BLaER1 treated with 17β-estradiol and CSF1 and Interleukin-3, amounts not matched to agents 10 nM and 100 nM (cell line): ENCODE measurements at regions not wholly inside any gene's neighbourhood (a gene's known extent, or its start where the extent isn't known, plus 50 kb on each side); places are given as distances from the start of the nearest gene placed in this dataset.
A peak's percentile ranks its signal among the peaks of the same experiment; 100 is the strongest.

ENCODE experiments used
- H3K27ac ChIP-seq, 11 experiments: shearing (Covaris generic); formaldehyde crosslinking; 2 replicates each; pipeline ENCODE4 v1.8.1; 2022
- H3K27me3 ChIP-seq, 11 experiments: shearing (Covaris generic); formaldehyde crosslinking; 2 replicates each; pipeline ENCODE4 v1.8.1; 2022
- H3K36me3 ChIP-seq, 11 experiments: shearing (Covaris generic); formaldehyde crosslinking; 2 replicates each; pipeline ENCODE4 v1.8.1; 2022
- H3K4me1 ChIP-seq, 10 experiments: shearing (Covaris generic); formaldehyde crosslinking; 2 replicates each; pipeline ENCODE4 v1.8.1; 2022
- H3K4me2 ChIP-seq, 11 experiments: shearing (Covaris generic); formaldehyde crosslinking; 2 replicates each; pipeline ENCODE4 v1.8.1; 2022
- H3K4me3 ChIP-seq, 10 experiments: shearing (Covaris generic); formaldehyde crosslinking; 2 replicates each; pipeline ENCODE4 v1.8.1; 2022
- H3K9ac ChIP-seq, 11 experiments: shearing (Covaris generic); formaldehyde crosslinking; 2 replicates each; pipeline ENCODE4 v1.8.1; 2022
- H3K9me3 ChIP-seq, 11 experiments: shearing (Covaris generic); formaldehyde crosslinking; replicated peaks in 1 of 11; 2 replicates each; pipeline ENCODE4 v1.8.1; 2022
- H4K20me1 ChIP-seq, 11 experiments: shearing (Covaris generic); formaldehyde crosslinking; 2 replicates each; pipeline ENCODE4 v1.8.1; 2022
- Cebpa-rat ChIP-seq, 11 experiments: shearing (Covaris generic); IDR thresholded peaks; 2 replicates each; pipeline ENCODE4 v1.8.1; 2022

DNA sequence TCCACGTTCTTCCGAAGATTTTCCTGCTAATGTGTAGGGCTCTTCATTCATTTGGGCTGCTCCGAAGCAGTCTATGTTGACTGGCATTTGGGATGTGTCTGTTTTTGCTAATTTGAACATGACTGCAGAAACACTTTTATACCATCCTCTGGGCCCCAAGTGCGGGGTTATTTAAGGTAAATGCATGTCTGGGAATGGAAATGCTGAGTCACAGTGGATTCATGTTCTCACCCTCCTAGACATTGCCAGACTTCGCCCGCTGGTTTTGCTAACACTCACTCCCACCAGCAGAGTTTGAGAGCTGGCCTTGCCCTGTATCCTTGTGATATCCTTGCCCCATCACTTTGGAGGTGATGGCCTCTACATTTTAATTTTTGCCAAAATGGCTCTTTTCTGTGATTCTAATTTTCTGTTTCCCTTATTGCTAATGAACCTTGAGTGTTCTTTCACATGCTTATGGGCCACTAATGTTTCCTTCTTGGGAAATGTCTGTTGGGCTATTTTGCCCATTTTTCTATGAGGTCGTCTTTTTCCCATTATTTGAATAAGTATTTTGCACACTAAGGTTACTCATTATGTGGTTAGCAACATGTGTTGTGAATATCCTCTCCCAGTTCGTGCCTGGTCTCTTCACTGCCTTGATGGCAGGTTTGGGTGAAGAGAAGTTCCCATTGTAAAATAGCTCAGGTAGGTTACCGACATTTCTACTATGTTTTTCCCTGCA lies 204.1 kb downstream of the GLI2 start:
- H3K9ac ChIP-seq = no peak overlapping the region
- H3K4me3 ChIP-seq = no peak overlapping the region
- peaks cover 0 to 27% (median 17%) of the 10 kb centered on the region in 10 experiments; a peak in 12 of 20 replicates for H3K4me1 ChIP-seq
- no peaks in the 10 kb centered on the region for H3K27me3 ChIP-seq
- H3K36me3 ChIP-seq = no peaks in the 10 kb centered on the region
- no peak for TF ChIP-seq Cebpa-rat (IDR thresholded peaks at IDR 0.05)
- H3K9me3 ChIP-seq = no peaks in the 10 kb centered on the region
- H3K4me2 ChIP-seq = peak overlapping the region in 4 of 11 experiments; percentile 7 to 18 (median 12); a peak in 3 of 22 replicates
- no peaks in the 10 kb centered on the region for H4K20me1 ChIP-seq
- H3K27ac ChIP-seq = no peak overlapping the region

DNA sequence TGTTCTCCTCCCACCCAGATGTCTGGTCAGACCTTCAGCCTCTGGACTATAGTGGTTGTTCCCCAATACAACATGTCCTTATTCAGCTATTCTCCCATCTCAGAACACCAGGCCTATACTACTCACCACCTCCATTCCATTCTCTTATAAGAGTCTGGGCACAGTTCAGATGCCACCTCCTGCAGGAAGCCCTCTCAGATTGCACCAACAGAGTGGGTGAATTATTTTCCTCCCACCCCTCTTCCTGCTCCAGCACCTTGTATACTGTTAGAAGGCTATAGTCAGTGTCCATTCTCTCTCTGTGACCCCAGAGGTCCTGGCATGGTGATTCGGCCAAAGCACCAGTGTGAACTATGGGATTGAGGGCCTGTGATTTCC lies 204.6 kb downstream of the GLI2 start:
- no peak overlapping the region for H3K27ac ChIP-seq
- TF ChIP-seq Cebpa-rat (IDR thresholded peaks at IDR 0.05) = no peak
- H3K4me3 ChIP-seq = no peak overlapping the region
- peaks cover 0 to 27% (median 17%) of the 10 kb centered on the region in 10 experiments; a peak in 12 of 20 replicates for H3K4me1 ChIP-seq
- no peak overlapping the region for H3K9ac ChIP-seq
- no peaks in the 10 kb centered on the region for H3K27me3 ChIP-seq
- H3K36me3 ChIP-seq = no peaks in the 10 kb centered on the region
- 0 out of 22 replicates have a peak overlapping the region, but pooled peaks of 1 of the 11 experiments have one; percentile 7 for H3K4me2 ChIP-seq
- no peaks in the 10 kb centered on the region for H3K9me3 ChIP-seq
- no peaks in the 10 kb centered on the region for H4K20me1 ChIP-seq

DNA sequence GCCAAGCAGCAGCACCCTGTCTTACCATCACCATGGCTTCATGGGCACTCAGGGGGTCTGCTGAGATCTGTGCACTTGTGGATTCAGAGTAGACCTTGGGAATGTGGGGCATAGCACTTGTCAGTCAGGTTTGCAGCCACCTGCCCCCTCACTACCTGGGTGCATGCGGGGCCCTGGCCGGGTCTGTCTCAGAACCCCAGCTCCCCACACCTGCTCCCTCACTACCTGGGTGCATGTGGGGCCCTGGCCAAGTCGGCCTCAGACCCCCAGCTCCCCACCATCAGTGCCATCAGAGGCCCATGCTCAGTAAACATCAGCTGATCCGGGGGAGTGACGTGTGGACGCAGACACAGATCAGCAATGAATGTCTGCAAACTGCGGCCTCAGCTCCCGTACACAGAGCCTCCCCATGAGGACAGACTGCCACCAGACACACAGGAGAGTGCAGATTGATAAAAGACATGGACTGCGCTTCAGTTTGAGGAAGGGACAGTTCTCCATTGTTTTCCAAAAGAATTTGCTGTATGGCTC lies 205.1 kb downstream of the GLI2 start:
- no peaks in the 10 kb centered on the region for H3K36me3 ChIP-seq
- no peaks in the 10 kb centered on the region for H4K20me1 ChIP-seq
- peaks cover 0 to 27% (median 17%) of the 10 kb centered on the region in 10 experiments; a peak in 12 of 20 replicates for H3K4me1 ChIP-seq
- H3K4me2 ChIP-seq = 0 out of 22 replicates have a peak overlapping the region, but pooled peaks of 1 of the 11 experiments have one; percentile 29
- no peak overlapping the region for H3K4me3 ChIP-seq
- TF ChIP-seq Cebpa-rat (IDR thresholded peaks at IDR 0.05) = no peak
- no peak overlapping the region for H3K27ac ChIP-seq
- H3K27me3 ChIP-seq = no peaks in the 10 kb centered on the region
- H3K9me3 ChIP-seq = no peaks in the 10 kb centered on the region
- H3K9ac ChIP-seq = no peak overlapping the region

- no peaks in the 10 kb centered on the region for H3K9me3 ChIP-seq
- no peak overlapping the region for H3K9ac ChIP-seq
- no peak overlapping the region for H3K27ac ChIP-seq
- no peaks in the 10 kb centered on the region for H3K27me3 ChIP-seq
- H3K4me2 ChIP-seq = peak overlapping the region in 6 of 11 experiments; percentile 7 to 57 (median 34); a peak in 11 of 22 replicates
- no peaks in the 10 kb centered on the region for H4K20me1 ChIP-seq
- peaks cover 0 to 27% (median 17%) of the 10 kb centered on the region in 10 experiments; a peak in 12 of 20 replicates for H3K4me1 ChIP-seq
- no peak for TF ChIP-seq Cebpa-rat (IDR thresholded peaks at IDR 0.05)
- no peaks in the 10 kb centered on the region for H3K36me3 ChIP-seq
- H3K4me3 ChIP-seq = no peak overlapping the region
Observed at GRCh38 chr2:120941571-120942120, 206.0 kb downstream of the GLI2 start.

GRCh38 chr2:120942658-120943057 lies 207.0 kb downstream of the GLI2 start:
- Histone ChIP-seq H3K4me1 (peaks cover 0 to 28% (median 17%) of the 10 kb centered on the region in 10 experiments; a peak in 12 of 20 replicates), H3K36me3 (no peaks in the 10 kb centered on the region), H3K4me3 (no peak overlapping the region), H3K9ac (no peak overlapping the region), H3K9me3 (no peaks in the 10 kb centered on the region), H3K27me3 (no peaks in the 10 kb centered on the region), H4K20me1 (no peaks in the 10 kb centered on the region), H3K4me2 (peak overlapping the region in 4 of 11 experiments; percentile 24 to 57 (median 38); a peak in 7 of 22 replicates), H3K27ac (no peak overlapping the region)
- TF ChIP-seq Cebpa-rat (IDR thresholded peaks at IDR 0.05) = no peak

- H3K4me1 ChIP-seq = peaks cover 0 to 34% (median 24%) of the 10 kb centered on the region in 10 experiments; a peak in 16 of 20 replicates
- H3K27me3 ChIP-seq = no peaks in the 10 kb centered on the region
- H4K20me1 ChIP-seq = no peaks in the 10 kb centered on the region
- H3K36me3 ChIP-seq = no peaks in the 10 kb centered on the region
- H3K4me3 ChIP-seq = no peak overlapping the region
- no peak for TF ChIP-seq Cebpa-rat (IDR thresholded peaks at IDR 0.05)
- no peak overlapping the region for H3K27ac ChIP-seq
- no peak overlapping the region for H3K9ac ChIP-seq
- no peak overlapping the region for H3K4me2 ChIP-seq
- H3K9me3 ChIP-seq = no peaks in the 10 kb centered on the region
Observed at GRCh38 chr2:120943403-120944034, 207.9 kb downstream of the GLI2 start.

DNA sequence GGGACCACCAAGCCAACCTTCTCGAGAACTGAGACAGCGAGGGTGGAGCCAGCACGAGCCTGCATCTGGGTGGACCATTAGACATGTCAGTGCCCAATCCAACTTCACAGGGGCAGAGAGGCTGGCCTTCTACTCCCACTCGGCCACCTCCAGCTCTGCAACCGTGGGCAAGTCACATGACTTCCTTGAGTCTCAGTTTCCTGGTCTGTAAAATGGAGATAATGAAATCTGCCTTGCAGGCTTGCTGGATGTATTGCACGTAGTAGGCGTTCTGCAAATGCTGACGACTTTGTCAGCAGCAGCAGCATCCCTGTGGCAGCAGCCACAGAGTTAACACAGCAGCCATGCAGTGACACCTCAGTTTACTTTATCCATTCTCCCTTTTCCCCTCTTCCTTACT lies 208.9 kb downstream of the GLI2 start:
- TF ChIP-seq Cebpa-rat (IDR thresholded peaks at IDR 0.05) = no peak
- H4K20me1 ChIP-seq = peaks cover 0 to 6% (median 0%) of the 10 kb centered on the region in 11 experiments; a peak in 1 of 22 replicates
- no peaks in the 10 kb centered on the region for H3K27me3 ChIP-seq
- H3K27ac ChIP-seq = no peak overlapping the region
- H3K4me1 ChIP-seq = peaks cover 0 to 42% (median 33%) of the 10 kb centered on the region in 10 experiments; a peak in 16 of 20 replicates
- H3K4me2 ChIP-seq = no peak overlapping the region
- no peaks in the 10 kb centered on the region for H3K36me3 ChIP-seq
- H3K9me3 ChIP-seq = no peaks in the 10 kb centered on the region
- no peak overlapping the region for H3K4me3 ChIP-seq
- no peak overlapping the region for H3K9ac ChIP-seq

- H3K4me3 ChIP-seq = no peak overlapping the region
- H3K9ac ChIP-seq = no peak overlapping the region
- no peak overlapping the region for H3K4me2 ChIP-seq
- no peaks in the 10 kb centered on the region for H3K9me3 ChIP-seq
- TF ChIP-seq Cebpa-rat (IDR thresholded peaks at IDR 0.05) = no peak
- peaks cover 0 to 43% (median 37%) of the 10 kb centered on the region in 10 experiments; a peak in 16 of 20 replicates for H3K4me1 ChIP-seq
- H3K27me3 ChIP-seq = no peaks in the 10 kb centered on the region
- no peaks in the 10 kb centered on the region for H3K36me3 ChIP-seq
- peaks cover 0 to 6% (median 0%) of the 10 kb centered on the region in 11 experiments; a peak in 1 of 22 replicates for H4K20me1 ChIP-seq
- H3K27ac ChIP-seq = no peak overlapping the region
Observed at GRCh38 chr2:120945091-120945490, 209.4 kb downstream of the GLI2 start.
